RPMI7951 (cell line): ENCODE measurements at regions not wholly inside any gene's neighbourhood (a gene's known extent, or its start where the extent isn't known, plus 50 kb on each side); places are given as distances from the start of the nearest gene placed in this dataset.
A peak's percentile ranks its signal among the peaks of the same experiment; 100 is the strongest.

Source experiments
- DNase-seq: peaks from one replicate; pipeline ENCODE4 v3.0.0-alpha.2; 2012; ENCODE audit warnings: low read depth

DNA sequence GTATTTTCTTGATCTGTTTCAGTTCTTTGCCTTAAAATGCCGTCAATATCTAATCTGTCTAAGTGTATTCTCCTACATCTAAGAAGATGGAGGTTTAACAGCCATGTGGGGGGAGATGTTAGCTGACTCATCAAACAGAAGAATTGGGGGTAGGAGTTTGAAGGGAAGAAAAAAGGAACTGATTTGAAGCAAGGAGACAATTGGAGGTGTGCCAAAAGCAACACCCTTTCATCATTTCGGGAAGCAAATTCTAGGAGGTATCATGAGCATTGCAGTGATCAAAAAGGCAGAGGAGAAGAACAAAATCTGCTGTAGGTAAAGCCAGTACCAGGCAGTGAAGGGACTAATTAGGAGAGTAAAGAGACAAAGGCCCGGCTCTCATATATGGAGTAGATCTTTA is 337.3 kb upstream of the TBC1D5 start:
- DNase-seq = peak; percentile 73

DNA sequence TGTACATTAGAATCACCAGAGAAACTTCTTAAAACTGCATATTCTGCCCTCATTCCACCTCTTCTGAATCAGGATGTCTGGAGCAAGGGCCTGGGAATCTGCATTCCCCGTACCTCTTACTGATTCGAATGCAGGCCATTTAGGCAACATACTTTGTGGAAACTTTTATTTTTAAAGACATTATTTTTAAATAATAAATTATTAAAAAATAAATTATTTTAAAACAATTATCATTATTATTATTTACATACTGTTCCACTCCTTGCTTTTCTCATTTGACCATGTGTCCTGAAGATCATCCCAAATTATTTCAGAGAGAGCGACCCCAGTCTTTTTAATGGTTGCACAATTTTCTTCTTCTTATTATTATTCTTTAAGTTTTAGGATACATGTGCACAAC is 336.6 kb upstream of the TBC1D5 start:
- DNase-seq = no peak

DNA sequence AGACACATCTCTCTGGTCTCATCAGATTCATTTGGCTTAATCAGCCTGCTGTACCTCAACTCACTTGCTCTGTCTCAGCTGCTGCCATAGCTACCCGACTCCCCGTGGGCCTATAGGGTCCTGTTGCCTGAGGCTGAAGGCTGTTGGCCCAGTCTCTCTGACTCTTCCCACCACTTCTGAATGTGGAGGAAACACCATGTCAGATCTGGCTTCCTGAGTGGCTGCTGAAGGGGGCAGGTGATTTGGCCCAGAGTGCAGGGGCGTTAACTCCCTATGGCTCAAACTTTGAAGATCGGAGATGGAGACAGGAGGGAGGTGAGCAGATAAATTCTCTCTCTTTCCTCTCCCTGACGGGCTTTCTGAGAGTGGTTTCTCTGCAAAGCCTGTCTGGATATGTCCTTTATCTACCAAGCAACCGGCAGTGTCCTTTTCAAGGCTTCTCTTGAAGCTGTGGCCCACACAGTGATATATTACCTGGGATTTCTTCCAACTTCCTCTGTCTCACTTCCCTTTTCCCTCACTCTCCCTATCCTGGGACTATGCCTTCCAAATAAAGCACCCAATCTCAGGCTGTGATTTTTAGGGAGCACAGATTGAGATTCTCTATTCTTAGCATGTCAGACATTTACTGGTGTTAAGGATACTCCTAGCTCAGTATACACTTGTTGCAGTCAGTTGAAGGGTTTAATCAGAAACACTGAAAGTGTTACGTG is 334.9 kb upstream of the TBC1D5 start:
- no peak for DNase-seq

DNA sequence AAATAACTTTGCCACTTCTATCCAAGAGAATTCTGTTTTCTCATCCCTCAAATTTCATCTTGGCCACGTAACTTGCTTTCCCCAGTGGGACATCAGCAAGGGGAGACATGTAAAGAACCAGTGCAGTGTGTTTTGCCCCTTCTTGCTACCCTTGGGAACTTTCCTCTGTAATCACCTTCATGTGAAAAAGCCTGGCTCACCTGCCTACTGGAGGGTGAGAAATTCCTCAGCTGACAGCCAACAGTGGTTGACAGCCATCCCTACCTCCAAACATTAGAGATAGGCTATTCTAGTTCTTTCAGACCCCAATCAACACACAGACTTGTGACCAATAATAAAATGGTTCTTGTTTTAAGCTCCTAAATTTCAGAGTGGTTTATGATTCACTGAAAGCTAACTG is 333.9 kb upstream of the TBC1D5 start:
- DNase-seq = no peak

DNA sequence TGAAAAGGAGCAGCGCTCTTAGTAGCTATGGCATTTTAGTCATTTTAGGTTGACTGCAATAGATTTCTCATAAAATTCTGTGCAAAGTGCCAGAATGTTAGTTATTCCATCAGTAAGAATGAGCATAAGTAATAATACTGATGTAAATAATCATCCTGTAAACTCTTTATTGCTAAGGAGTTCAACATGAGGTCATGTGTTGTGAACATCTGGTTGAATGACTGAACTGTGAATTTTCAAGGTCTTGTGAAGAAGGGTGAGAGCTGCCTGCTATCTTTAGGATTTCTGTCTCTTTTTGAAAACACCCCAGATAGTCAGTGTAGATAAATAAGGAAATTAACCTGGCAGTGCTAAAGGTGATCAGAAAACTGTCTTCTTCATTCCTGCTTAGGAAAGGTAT is 333.4 kb upstream of the TBC1D5 start:
- DNase-seq = no peak

DNA sequence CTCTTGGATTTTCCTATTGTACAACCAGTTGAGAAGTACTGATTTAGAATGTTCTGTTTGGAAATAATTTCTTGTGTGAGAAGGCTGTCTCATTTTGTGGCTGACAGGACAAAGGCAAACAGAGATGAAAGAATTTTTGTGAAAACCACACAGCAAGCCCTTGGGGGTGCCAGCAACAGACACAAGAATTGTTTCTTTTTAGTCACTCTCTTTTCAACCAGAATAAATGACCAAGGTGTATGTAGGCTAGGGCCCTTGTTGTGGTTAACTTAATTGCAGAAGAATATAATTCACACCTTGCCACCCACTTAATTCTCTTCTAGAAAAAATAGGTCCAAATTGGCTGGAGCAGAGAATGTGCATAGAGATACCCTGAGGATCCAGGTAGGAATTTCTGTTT is 329.4 kb upstream of the TBC1D5 start:
- peak; percentile 49 for DNase-seq

DNA sequence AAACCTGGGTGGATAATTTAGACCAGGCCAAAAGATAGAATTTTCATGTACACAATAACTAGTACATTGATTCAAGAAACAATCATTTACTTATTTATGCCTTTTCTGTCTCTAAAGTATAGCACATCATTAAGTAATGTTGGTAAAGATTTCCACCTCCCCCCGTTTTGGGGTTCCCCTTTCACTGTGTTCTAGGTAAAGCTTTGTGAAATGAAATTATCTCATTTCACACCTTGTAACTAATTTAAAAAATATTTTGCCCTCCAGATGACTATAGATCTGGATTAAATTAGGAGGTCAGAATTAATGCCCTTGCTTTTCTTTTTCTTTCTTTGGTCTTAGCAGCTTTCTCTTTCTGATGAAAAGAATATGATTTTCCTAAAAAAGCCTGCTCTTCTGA is 328.5 kb upstream of the TBC1D5 start:
- no peak for DNase-seq

DNA sequence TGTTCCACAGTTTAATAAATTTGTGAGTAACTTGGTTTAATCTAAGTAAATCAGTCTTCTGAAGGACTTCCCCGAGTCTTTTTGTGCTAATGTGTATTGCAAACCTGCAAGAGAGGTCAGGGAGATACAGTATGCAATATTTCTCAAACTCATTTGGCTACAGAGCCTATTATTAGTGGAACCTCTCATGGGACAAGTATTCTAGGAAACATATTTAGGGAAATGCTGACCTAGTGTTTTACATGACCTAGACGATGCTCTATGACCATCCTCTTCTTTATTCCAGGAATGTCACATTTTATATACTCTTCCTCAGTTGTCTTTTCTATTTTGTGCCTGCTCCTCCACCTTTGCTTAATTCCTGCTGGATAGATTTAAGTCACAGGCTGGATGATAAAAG is 327.8 kb upstream of the TBC1D5 start:
- no peak for DNase-seq

DNA sequence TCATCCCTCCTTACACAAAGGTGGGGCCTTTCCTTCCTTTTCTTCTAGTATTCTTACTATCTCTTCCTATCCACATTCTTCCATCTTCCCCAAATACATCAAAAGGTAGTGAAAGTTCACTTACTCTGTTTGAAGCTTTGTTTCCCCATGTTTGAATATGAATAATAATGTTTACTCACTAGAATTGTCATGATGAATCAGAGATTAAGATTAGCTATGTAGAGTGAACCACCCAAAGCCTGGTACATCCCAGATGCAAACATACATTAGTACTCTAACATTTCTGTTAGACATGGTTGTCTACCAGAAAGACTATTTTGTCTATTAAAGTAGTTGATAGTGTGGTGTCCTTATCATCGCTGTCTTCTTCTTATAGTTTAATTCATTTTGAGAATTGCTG is 327.1 kb upstream of the TBC1D5 start:
- DNase-seq = no peak

DNA sequence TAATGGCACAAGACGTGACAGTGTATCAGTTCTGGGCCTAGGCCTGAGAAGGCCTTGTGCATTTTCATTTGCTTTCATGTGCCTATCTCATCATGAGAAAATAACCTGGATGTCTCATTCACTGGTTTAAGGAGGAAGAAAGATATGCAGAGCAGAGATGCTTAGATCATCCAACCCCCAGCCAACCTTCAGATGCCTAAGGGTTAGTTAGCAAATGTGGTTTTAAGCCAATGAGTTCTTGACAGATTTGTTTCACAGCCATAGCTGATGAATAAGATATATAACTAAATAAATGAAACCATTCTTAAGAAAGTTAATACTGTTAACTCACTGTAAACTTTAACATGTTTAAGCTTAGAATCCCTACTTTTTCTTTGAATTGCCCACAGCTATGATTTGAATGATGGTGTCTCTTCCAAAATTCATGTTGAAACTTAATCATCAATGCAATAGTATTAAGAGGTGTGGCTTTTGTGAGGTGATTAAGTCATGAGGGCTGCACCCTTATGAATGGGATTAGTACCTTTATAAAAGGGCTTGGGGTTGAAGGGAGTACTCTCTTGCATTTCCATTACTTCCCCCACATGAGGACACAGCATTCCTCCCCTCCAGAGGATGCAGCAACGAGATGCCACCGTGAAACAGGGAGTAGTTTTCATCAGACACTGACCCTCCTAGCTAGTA is 324.6 kb upstream of the TBC1D5 start:
- peak; percentile 21 for DNase-seq

DNA sequence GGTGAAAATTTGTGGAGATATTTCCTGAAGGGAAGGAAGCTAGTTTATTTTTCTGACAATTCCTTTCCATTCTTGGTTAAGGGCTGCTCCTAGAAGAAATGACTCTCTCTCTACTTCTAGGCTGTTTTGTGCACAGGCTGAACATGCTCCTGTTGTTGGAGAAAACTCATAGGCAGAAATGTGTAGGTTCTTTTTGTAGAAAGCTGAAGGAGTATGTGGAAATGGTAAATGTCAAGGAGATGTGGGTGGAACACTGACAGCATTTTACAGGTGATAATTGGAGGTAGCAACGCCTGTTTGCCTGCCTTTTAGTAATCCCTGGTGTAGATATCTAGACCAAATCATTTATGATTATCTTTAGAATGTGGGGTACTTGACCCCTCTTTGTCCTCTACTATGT is 322.2 kb upstream of the TBC1D5 start:
- no peak for DNase-seq

DNA sequence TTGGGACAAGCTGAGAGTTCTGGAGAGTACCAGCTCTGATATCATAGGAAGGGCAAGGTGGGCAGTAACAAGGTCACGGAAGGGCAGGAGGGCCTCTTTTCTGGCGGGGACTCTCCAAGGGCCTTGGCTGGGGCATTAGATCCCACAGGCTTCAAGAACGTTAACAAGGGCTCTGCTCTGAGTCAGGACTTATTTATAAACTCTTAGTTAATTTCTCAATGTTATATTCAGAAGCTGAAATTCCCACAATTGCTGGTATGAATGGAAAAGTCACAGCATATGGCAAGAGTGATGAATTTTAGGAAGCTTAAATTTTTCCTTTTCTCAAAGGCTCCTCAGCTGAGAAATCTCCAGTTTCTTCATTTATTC is 320.2 kb upstream of the TBC1D5 start:
- DNase-seq = peak; percentile 64

DNA sequence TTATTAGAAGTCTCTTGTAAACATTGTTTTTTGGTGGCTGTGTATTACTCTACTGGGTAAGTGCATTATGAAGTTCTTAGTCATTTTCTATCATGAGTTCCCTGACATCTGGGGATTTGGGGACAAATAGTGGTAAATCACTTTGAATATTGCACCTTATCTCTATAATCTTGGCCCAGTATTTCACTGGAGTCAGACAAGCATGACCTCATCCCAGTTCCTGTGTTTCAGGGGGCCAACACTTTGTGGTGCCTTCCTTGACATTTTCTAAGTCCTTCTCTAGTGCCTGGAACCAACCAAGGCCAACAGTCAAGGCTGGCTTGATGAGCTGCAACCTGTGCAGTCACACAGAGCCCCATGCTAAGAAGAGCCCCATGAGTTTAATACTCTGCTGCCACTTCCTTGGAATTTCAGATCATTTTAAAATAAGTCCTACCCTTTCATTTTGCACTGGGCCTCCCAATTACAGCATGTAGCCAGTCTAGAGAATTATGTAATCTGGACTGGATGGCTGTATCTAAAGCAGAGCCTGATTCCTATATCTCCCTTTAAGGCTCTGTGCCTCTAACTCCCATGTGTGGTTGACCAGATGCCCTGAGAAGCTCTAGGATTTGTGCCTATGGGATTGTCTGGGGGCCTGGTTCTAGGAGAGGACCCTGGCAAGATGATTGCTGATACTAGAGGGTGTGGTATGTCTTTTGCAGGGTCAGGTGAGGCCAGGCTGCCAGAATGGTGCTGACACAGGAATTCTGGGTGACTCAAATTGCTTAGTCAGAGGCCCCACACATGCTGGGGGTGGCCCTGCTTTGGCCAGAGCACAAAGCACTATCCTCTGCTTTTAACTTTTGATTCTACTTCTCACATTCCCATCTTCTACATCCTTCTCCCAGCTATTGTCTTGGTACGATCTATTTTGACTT is 319.6 kb upstream of the TBC1D5 start:
- DNase-seq = peak; percentile 80

DNA sequence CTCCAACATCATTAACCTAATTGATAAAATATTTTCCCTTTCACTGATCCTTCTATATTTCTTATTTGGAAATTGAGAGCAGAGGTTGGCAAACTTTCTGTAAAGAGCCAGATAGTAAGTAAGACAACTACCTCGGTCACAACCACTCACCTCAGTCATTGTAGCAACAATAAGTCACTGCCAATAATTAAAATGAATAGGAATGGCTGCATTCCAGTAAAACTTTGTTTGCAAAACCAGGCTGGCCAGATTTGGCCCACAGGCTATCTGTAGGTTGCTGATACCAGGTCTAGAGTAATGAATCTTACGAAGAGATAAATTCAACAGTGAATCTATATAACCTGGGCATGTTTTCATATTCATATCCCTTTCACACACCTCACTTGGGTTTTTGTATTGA is 316.2 kb upstream of the TBC1D5 start:
- no peak for DNase-seq

DNA sequence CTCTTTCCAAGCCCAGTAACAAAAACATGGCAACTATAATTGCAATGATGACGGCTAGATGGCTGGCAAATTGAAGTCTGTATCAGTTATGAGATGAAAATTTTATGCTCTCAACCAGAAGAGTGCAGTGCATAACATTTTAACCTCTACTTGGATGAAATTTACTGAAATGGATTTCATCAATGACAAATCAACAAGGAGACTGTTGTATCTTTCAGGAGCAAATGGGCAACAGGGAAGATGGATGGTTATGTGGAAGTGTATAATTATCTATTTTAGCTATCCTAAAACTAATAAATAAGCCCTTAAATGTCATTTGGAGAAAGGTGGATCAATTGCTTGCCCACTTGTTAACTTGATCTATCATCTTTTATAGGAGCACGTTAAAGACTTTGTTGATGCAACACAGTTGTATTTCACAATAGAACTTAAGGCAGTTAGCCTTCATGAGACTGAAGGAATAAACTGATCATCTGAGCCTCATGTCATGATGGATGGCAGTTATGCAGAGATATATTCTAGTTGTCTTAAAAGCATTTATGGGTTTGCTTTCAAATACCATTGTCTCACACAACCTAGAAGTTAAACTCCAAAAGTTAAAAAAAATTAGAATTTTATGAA is 315.1 kb upstream of the TBC1D5 start:
- no peak for DNase-seq

DNA sequence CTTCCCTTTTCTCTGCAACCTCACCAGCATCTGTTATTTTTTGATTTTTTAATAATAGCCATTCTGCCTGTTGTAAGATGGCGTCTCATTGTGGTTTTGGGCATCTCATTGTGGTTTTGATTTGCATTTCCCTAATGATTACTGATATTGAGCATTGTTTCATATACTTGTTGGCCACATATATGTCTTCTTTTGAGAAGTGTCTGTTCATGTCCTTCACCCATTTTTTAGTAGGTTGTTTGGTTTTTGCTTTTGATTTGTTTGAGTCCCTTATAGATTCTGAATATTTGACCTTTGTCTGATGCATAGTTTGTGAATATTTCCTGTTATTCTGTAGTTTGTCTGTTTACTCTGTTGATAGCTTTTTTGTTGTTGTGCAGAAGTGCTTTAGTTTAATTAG is 312.2 kb upstream of the TBC1D5 start:
- DNase-seq = no peak

DNA sequence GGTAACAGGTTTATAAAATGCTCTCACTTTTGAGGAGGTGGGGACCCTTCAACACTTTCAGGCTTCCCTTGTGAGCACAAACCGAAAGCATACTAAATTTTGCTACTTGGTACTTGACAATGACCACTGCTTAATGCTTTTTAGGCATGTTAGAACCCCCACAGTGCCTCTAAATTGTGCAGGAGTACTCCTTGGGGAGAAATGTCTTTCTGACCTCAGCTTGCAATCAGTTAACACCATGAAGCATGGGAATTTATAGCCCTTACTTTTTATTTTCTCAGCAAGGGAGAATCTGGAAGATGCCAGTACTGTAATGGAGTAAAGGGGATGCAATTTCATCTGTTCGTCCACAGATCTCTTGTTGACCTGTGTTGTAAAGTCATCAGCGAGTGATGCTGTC is 308.9 kb upstream of the TBC1D5 start:
- DNase-seq = no peak

DNA sequence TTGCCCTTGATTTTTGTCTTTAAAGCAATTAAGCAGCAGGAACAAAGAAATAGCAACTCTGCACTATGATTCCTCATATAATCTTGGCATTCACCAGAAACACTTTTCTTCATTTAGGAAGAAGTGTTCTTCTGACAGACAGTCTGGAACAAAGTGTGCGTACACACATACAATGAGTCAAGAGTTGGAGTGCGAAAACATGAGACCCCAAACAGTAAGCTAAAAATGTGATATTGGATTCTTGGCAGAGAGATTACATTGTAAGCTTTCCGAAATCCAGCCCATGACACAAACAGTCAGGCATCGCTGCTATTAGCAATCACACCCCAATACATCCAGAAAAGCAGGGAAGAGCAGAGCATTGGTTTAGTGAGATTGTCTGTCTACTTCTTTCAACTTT is 306.7 kb upstream of the TBC1D5 start:
- DNase-seq = no peak

DNA sequence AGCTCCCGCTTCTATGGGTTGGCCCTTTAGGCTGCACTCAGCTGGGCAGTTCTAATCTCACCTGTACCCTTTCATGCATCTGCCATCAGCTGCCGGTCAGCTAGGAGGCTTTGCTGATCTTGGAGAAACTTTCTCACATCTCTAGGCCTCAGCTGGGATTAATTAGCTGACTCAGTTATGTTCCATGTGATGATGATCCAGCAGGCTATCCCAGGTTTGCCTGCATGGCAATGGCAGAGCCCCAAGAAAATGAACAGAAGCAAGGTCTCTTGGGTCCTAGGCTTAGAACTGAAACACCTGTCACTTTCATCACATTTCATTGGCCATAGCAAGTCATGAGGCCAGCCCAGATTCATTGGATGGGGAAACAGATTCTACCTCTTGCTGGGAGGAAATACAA is 304.6 kb upstream of the TBC1D5 start:
- peak; percentile 67 for DNase-seq

DNA sequence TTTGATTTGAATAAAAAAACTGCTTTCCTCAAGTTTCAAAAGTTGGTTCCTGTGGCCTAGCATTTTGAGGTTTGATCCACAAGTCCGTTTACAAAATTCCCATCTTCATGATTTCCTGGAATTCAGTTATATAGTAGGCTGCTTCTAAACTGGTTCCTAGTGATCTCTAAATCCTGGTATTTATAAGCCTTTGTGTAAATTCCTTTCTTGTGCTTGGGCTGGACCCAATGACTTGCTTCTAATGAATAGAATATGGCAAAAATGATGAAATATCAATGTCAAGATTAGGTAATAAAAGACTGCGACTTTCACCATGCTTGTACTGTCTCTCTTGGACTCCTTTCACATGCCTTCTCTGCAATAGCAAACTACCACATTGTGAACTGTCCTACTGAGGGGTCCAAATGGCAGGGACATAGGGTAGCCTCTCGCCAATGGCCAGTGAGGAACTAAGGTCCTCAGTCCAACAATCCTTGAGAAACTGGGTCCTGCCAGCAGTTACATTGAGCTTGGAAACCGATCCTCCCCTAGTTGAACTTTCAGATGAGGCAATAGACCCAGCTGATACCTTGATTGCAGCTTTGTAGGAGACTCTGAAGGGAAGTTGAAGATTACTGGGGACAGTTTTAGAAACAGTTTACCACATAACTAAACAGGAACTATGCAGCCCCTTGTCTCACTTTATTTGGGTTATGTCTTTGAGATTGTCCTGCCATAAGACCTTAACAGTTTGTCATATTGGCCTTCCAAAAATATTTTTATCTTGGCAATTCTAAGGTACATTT is 303.9 kb upstream of the TBC1D5 start:
- DNase-seq = no peak
